ENCODE measurements at regions not wholly inside any gene's neighbourhood (a gene's known extent, or its start where the extent isn't known, plus 50 kb on each side); places are given as distances from the start of the nearest gene placed in this dataset.

DNA sequence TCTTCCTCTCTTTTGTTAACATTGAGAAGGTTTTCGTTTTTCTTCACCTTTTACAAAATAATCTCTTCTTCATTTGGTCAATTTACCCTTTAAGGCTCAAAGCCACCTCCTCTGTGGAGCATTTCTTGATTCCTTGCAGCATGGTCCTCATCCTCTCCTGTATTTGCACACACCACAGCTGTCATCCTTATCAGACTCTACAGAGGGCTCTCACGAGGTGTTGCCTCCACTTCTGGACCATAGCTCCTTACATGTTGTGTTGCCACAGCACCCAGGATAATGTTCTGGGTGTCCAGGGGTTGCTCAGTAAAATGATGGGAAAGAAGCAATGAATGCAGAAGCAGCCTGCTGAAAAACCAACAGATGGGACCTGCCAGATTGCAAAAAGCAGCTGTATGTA, 192.8 kb downstream of the SH2D4B start:
- no peaks in the 10 kb centered on the region for H3K9me3 ChIP-seq (ENCODE audit: control insufficient read depth, insufficient read depth, low read length)
- no peaks in the 10 kb centered on the region for H3K27me3 ChIP-seq (ENCODE audit: control insufficient read depth, low read length)
- no peaks in the 10 kb centered on the region for H4K20me1 ChIP-seq (ENCODE audit: control insufficient read depth, insufficient read depth, low read depth, low read length)
- no peak overlapping the region for H3K4me2 ChIP-seq (ENCODE audit: low read length)
- no peak overlapping the region for H3K27ac ChIP-seq (ENCODE audit: low read depth, low read length)
- no peak overlapping the region for H3K4me3 ChIP-seq (ENCODE audit: low read length)
- H3F3A ChIP-seq (ENCODE audit: control insufficient read depth, insufficient read depth) = no peaks in the 10 kb centered on the region
- H3K36me3 ChIP-seq (ENCODE audit: control insufficient read depth, low read length) = no peaks in the 10 kb centered on the region
- H3K79me2 ChIP-seq (ENCODE audit: control insufficient read depth, low read length) = no peaks in the 10 kb centered on the region
- H3K4me1 ChIP-seq (ENCODE audit: control insufficient read depth, low read length) = no peaks in the 10 kb centered on the region
- H3K9me2 ChIP-seq (replicated peaks; ENCODE audit: control insufficient read depth, low read length) = no peaks in the 10 kb centered on the region
- TF ChIP-seq, protein P1, sequence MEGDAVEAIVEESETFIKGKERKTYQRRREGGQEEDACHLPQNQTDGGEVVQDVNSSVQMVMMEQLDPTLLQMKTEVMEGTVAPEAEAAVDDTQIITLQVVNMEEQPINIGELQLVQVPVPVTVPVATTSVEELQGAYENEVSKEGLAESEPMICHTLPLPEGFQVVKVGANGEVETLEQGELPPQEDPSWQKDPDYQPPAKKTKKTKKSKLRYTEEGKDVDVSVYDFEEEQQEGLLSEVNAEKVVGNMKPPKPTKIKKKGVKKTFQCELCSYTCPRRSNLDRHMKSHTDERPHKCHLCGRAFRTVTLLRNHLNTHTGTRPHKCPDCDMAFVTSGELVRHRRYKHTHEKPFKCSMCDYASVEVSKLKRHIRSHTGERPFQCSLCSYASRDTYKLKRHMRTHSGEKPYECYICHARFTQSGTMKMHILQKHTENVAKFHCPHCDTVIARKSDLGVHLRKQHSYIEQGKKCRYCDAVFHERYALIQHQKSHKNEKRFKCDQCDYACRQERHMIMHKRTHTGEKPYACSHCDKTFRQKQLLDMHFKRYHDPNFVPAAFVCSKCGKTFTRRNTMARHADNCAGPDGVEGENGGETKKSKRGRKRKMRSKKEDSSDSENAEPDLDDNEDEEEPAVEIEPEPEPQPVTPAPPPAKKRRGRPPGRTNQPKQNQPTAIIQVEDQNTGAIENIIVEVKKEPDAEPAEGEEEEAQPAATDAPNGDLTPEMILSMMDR (IDR thresholded peaks at IDR 0.05; ENCODE audit: low read depth, low read length, poor library complexity, severe bottlenecking) = no peak
- TF ChIP-seq EZH2phosphoT487 (IDR thresholded peaks at IDR 0.05; ENCODE audit: borderline replicate concordance, low read length) = no peak

DNA sequence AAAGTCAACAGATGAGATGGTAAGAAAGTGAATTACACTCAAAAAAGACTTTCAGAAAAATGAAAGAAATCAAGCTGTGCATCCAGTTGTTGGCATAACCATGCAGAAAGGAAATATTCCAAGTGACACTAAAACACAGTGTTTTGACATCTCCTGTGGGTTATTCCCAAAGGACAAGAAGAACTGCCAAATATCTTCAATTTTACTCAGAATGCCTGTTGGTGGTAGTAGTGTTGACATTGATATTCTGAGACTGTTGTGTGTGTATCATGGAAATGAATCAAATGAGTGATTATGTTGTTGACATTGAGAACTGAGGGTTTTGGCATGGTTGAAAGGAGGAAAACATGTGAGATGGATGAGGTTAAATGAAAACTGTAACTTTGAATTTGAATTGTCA, 196.9 kb downstream of the SH2D4B start:
- TF ChIP-seq, protein P1 (IDR thresholded peaks at IDR 0.05; ENCODE audit: low read depth, low read length, poor library complexity, severe bottlenecking) = no peak
- TF ChIP-seq EZH2phosphoT487 (IDR thresholded peaks at IDR 0.05; ENCODE audit: borderline replicate concordance, low read length) = no peak
- Histone ChIP-seq H3K36me3 (ENCODE audit: control insufficient read depth, low read length) (no peaks in the 10 kb centered on the region), H3K4me3 (ENCODE audit: low read length) (no peak overlapping the region), H3K27me3 (ENCODE audit: control insufficient read depth, low read length) (no peaks in the 10 kb centered on the region), H3K4me1 (ENCODE audit: control insufficient read depth, low read length) (no peaks in the 10 kb centered on the region), H3K4me2 (ENCODE audit: low read length) (no peak overlapping the region), H3K9me3 (ENCODE audit: control insufficient read depth, insufficient read depth, low read length) (no peaks in the 10 kb centered on the region), H3F3A (ENCODE audit: control insufficient read depth, insufficient read depth) (no peaks in the 10 kb centered on the region), H3K9me2 (replicated peaks; ENCODE audit: control insufficient read depth, low read length) (no peaks in the 10 kb centered on the region), H4K20me1 (ENCODE audit: control insufficient read depth, insufficient read depth, low read depth, low read length) (no peaks in the 10 kb centered on the region), H3K27ac (ENCODE audit: low read depth, low read length) (no peak overlapping the region), H3K79me2 (ENCODE audit: control insufficient read depth, low read length) (no peaks in the 10 kb centered on the region)

DNA sequence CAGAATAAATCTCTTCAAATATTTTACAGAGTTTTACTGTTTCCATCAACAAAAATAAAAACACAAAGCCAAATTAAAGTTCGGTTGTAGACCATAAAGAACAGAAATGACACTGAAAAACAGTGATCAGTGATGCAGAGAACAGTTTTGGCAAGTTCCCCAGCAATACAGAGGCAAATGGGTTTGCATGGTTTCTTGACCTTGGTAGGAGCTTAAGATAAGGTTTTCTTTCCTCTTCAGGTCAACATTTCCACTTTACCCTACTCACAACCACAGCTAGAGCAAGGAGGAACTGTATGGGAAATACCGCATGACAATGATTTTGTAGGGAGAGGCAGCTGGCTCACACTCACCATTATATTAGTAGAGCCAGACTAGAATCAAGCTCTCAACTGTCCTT, 199.5 kb downstream of the SH2D4B start:
- Histone ChIP-seq H3K27me3 (ENCODE audit: control insufficient read depth, low read length) (no peaks in the 10 kb centered on the region), H3K36me3 (ENCODE audit: control insufficient read depth, low read length) (no peaks in the 10 kb centered on the region), H3K9me3 (ENCODE audit: control insufficient read depth, insufficient read depth, low read length) (no peaks in the 10 kb centered on the region), H4K20me1 (ENCODE audit: control insufficient read depth, insufficient read depth, low read depth, low read length) (no peaks in the 10 kb centered on the region), H3K9me2 (replicated peaks; ENCODE audit: control insufficient read depth, low read length) (no peaks in the 10 kb centered on the region), H3K4me1 (ENCODE audit: control insufficient read depth, low read length) (no peaks in the 10 kb centered on the region), H3F3A (ENCODE audit: control insufficient read depth, insufficient read depth) (no peaks in the 10 kb centered on the region), H3K27ac (ENCODE audit: low read depth, low read length) (no peak overlapping the region), H3K79me2 (ENCODE audit: control insufficient read depth, low read length) (no peaks in the 10 kb centered on the region), H3K4me2 (ENCODE audit: low read length) (no peak overlapping the region), H3K4me3 (ENCODE audit: low read length) (no peak overlapping the region)
- TF ChIP-seq EZH2phosphoT487 (IDR thresholded peaks at IDR 0.05; ENCODE audit: borderline replicate concordance, low read length) = no peak
- TF ChIP-seq, protein P1 (IDR thresholded peaks at IDR 0.05; ENCODE audit: low read depth, low read length, poor library complexity, severe bottlenecking) = no peak

DNA sequence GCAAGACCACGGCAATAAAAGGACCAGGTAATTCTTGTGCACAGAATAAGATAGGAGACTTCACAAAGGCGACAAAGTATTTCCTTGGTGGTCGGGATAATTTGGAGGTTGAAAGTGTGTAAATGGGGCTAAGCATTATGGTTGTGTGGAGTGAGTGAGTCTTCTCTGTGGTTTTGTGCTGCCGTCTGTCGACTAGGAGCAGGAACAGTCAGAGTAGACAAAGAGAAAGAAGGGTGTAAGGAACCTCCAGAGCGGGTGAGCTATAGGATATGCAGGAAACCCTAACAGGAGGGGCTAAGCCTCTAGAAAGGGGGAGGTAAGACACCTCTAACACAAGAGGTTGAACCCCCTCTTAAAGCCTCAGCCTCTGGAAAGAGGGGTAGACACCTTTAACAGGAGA, 201.6 kb downstream of the SH2D4B start:
- TF ChIP-seq EZH2phosphoT487 (IDR thresholded peaks at IDR 0.05; ENCODE audit: borderline replicate concordance, low read length) = no peak
- TF ChIP-seq, protein P1 (IDR thresholded peaks at IDR 0.05; ENCODE audit: low read depth, low read length, poor library complexity, severe bottlenecking) = no peak
- Histone ChIP-seq H3K79me2 (ENCODE audit: control insufficient read depth, low read length) (no peaks in the 10 kb centered on the region), H3K9me3 (ENCODE audit: control insufficient read depth, insufficient read depth, low read length) (no peaks in the 10 kb centered on the region), H3K4me3 (ENCODE audit: low read length) (no peak overlapping the region), H3K27ac (ENCODE audit: low read depth, low read length) (no peak overlapping the region), H3K36me3 (ENCODE audit: control insufficient read depth, low read length) (no peaks in the 10 kb centered on the region), H3K27me3 (ENCODE audit: control insufficient read depth, low read length) (no peaks in the 10 kb centered on the region), H3K4me2 (ENCODE audit: low read length) (no peak overlapping the region), H3K4me1 (ENCODE audit: control insufficient read depth, low read length) (no peaks in the 10 kb centered on the region), H4K20me1 (ENCODE audit: control insufficient read depth, insufficient read depth, low read depth, low read length) (no peaks in the 10 kb centered on the region), H3F3A (ENCODE audit: control insufficient read depth, insufficient read depth) (no peaks in the 10 kb centered on the region), H3K9me2 (replicated peaks; ENCODE audit: control insufficient read depth, low read length) (no peaks in the 10 kb centered on the region)

All from DOHH2 (cell line).